H1 (cell line): ENCODE measurements at regions not wholly inside any gene's neighbourhood (a gene's known extent, or its start where the extent isn't known, plus 50 kb on each side); places are given as distances from the start of the nearest gene placed in this dataset.

Source experiments
- CTCF ChIA-PET: fragments of 300-600 bp; sonication (Branson Sonifier 250); formaldehyde crosslinking; loops from one replicate; lab custom pipeline; 2021; ENCODE audit not compliant: partially characterized antibody; lab: Charles Lee
- POLR2A ChIA-PET: fragments of 300-600 bp; sonication (Branson Sonifier 250); formaldehyde crosslinking; loops from one replicate; lab custom pipeline; 2021; ENCODE audit warnings: inconsistent platforms; ENCODE audit not compliant: partially characterized antibody; lab: Charles Lee
- DNase-seq, 2 experiments: peaks; one replicate each; pipeline versions ENCODE4 v3.0.0 to v3.0.0-alpha.2; 2010 to 2022; ENCODE audit warnings: low spot score in 2 of 2, low read depth in 1 of 2, mixed read lengths in 1 of 2
- FAIRE-seq: peaks from 2 replicates; lab custom pipeline; 2011; peaks lifted over from hg19 to GRCh38; lab: Jason Lieb, UNC
- H2AFZ ChIP-seq: 2 replicates; pipeline ENCODE4 v1.8.1; 2012; ENCODE audit warnings: low read length, inconsistent platforms
- H2AK5ac ChIP-seq: 2 replicates; pipeline ENCODE4 v1.6.1; 2013; ENCODE audit warnings: low read depth, low read length
- H2BK120ac ChIP-seq: replicated peaks from 2 replicates; pipeline ENCODE3; 2013; ENCODE audit warnings: low read depth, low read length, inconsistent platforms
- H2BK12ac ChIP-seq: 2 replicates; pipeline ENCODE4 v1.6.1; 2013; ENCODE audit warnings: low read depth, low read length
- H2BK15ac ChIP-seq: 2 replicates; pipeline ENCODE4 v1.6.1; 2013; ENCODE audit warnings: low read length
- H2BK20ac ChIP-seq: 2 replicates; pipeline ENCODE4 v1.6.1; 2013; ENCODE audit warnings: low read length
- H2BK5ac ChIP-seq: 2 replicates; pipeline ENCODE4 v1.6.1; 2013; ENCODE audit warnings: low read depth, low read length
- H3K14ac ChIP-seq: 2 replicates; pipeline ENCODE4 v1.6.1; 2013; ENCODE audit warnings: inconsistent platforms; ENCODE audit not compliant: insufficient read length
- H3K18ac ChIP-seq: 2 replicates; pipeline ENCODE4 v1.6.1; 2013; ENCODE audit warnings: low read length; ENCODE audit errors: extremely low read depth
- H3K23ac ChIP-seq: 2 replicates; pipeline ENCODE4 v1.6.1; 2013; ENCODE audit warnings: inconsistent platforms; ENCODE audit not compliant: insufficient read length
- H3K23me2 ChIP-seq: 2 replicates; pipeline ENCODE4 v1.6.1; 2013; ENCODE audit warnings: low read depth, low read length
- H3K27ac ChIP-seq: 2 replicates; pipeline ENCODE4 v1.6.1; 2011; ENCODE audit warnings: low read depth, low read length, inconsistent platforms
- H3K27me3 ChIP-seq, 4 experiments: replicated peaks in 1 of 4; 1 replicate in 1 of 4; 2 replicates in 3 of 4; pipeline versions ENCODE4 v1.6.1 to v1.8.1; 2011 to 2013; ENCODE audit warnings: low read length in 3 of 4, mild to moderate bottlenecking in 3 of 4, inconsistent platforms in 2 of 4, mixed read lengths in 2 of 4, moderate library complexity in 1 of 4; ENCODE audit not compliant: control insufficient read depth in 3 of 4, insufficient read depth in 3 of 4; ENCODE audit errors: extremely low read depth in 1 of 4
- H3K36me3 ChIP-seq, 4 experiments: 2 replicates each; pipeline versions ENCODE4 v1.6.1 to v1.8.1; 2011 to 2013; ENCODE audit warnings: mild to moderate bottlenecking in 4 of 4, low read length in 3 of 4, moderate library complexity in 2 of 4, control low read depth in 1 of 4, inconsistent platforms in 1 of 4; ENCODE audit not compliant: insufficient read depth in 4 of 4, control insufficient read depth in 2 of 4
- H3K4ac ChIP-seq: replicated peaks from 2 replicates; pipeline ENCODE3; 2013; ENCODE audit warnings: low read length, low read depth, mixed read lengths, inconsistent platforms; ENCODE audit not compliant: insufficient read length
- H3K4me1 ChIP-seq, 4 experiments: replicated peaks in 1 of 4; 1 replicate in 1 of 4; 2 replicates in 3 of 4; pipeline versions ENCODE4 v1.6.1 to v1.8.1; 2011 to 2013; ENCODE audit warnings: low read length in 3 of 4, inconsistent platforms in 2 of 4, mixed read lengths in 1 of 4; ENCODE audit not compliant: insufficient read depth in 4 of 4, control insufficient read depth in 3 of 4
- H3K4me2 ChIP-seq, 2 experiments: 2 replicates each; pipeline versions ENCODE4 v1.6.1 to v1.8.1; 2011 to 2013; ENCODE audit warnings: low read depth in 2 of 2, low read length in 2 of 2, control low read depth in 1 of 2, inconsistent platforms in 1 of 2, mild to moderate bottlenecking in 1 of 2; ENCODE audit not compliant: insufficient read depth in 1 of 2
- H3K4me3 ChIP-seq, 4 experiments: fragments of 200-600, 300-600 bp in 1 of 4; sonication (generic), shearing (Covaris generic), sonication (Bioruptor Twin) in 1 of 4; 2 replicates each; pipeline versions ENCODE4 v1.5.1 to v1.8.1; 2011 to 2016; ENCODE audit warnings: low read length in 4 of 4, low read depth in 3 of 4, control low read depth in 2 of 4, inconsistent platforms in 2 of 4, mild to moderate bottlenecking in 2 of 4, mixed read lengths in 1 of 4, moderate library complexity in 1 of 4; ENCODE audit not compliant: insufficient read depth in 2 of 4; ENCODE audit errors: extremely low read depth in 1 of 4
- H3K56ac ChIP-seq: replicated peaks from 2 replicates; pipeline ENCODE3; 2013; ENCODE audit warnings: low read depth, mild to moderate bottlenecking, mixed read lengths, low read length, inconsistent platforms; ENCODE audit not compliant: insufficient read length
- H3K79me1 ChIP-seq: 2 replicates; pipeline ENCODE4 v1.6.1; 2013; ENCODE audit warnings: low read depth, low read length, control low read depth
- H3K79me2 ChIP-seq, 2 experiments: 2 replicates each; pipeline versions ENCODE4 v1.6.1 to v1.8.1; 2012 to 2013; ENCODE audit warnings: low read length in 2 of 2, mild to moderate bottlenecking in 2 of 2, inconsistent platforms in 1 of 2; ENCODE audit not compliant: insufficient read depth in 2 of 2, control insufficient read depth in 1 of 2
- H3K9ac ChIP-seq, 4 experiments: replicated peaks in 1 of 4; 1 replicate in 1 of 4; 2 replicates in 3 of 4; pipeline versions ENCODE4 v1.6.1 to v1.8.1; 2011 to 2013; ENCODE audit warnings: low read depth in 3 of 4, low read length in 3 of 4, control low read depth in 2 of 4, mild to moderate bottlenecking in 2 of 4, moderate library complexity in 2 of 4, inconsistent platforms in 1 of 4; ENCODE audit errors: extremely low read depth in 1 of 4
- H3K9me3 ChIP-seq, 2 experiments: 2 replicates each; pipeline versions ENCODE4 v1.6.1 to v1.8.1; 2012 to 2013; ENCODE audit warnings: mild to moderate bottlenecking in 2 of 2, moderate library complexity in 2 of 2, control low read depth in 1 of 2, inconsistent platforms in 1 of 2, low read depth in 1 of 2, low read length in 1 of 2, mixed read lengths in 1 of 2; ENCODE audit not compliant: insufficient read depth in 2 of 2
- H4K20me1 ChIP-seq, 2 experiments: replicated peaks in 1 of 2; 2 replicates each; pipeline versions ENCODE3 to v1.8.1; 2011 to 2013; ENCODE audit warnings: inconsistent platforms in 2 of 2, low read length in 2 of 2, mild to moderate bottlenecking in 1 of 2; ENCODE audit not compliant: insufficient read depth in 2 of 2, control insufficient read depth in 1 of 2
- H4K5ac ChIP-seq: 2 replicates; pipeline ENCODE4 v1.6.1; 2013; ENCODE audit warnings: low read length, low read depth, mixed read lengths, inconsistent platforms; ENCODE audit not compliant: insufficient read length
- H4K8ac ChIP-seq: 2 replicates; pipeline ENCODE4 v1.8.0; 2013; ENCODE audit warnings: mild to moderate bottlenecking, moderate library complexity, low read length, inconsistent platforms; ENCODE audit not compliant: insufficient read depth; ENCODE audit errors: extremely low read depth
- H4K91ac ChIP-seq: replicated peaks from 2 replicates; pipeline ENCODE3; 2013; ENCODE audit warnings: low read length, mixed read lengths, inconsistent platforms; ENCODE audit not compliant: insufficient read length
- CEBPB ChIP-seq: IDR thresholded peaks from 2 replicates; pipeline ENCODE4 v1.6.1; 2012; ENCODE audit warnings: low read depth, low read length
- EZH2 ChIP-seq: fragments of 200-600 bp; sonication (generic); IDR thresholded peaks from 2 replicates; pipeline ENCODE4 v1.7.1; 2012; ENCODE audit warnings: low read depth, mild to moderate bottlenecking, moderate library complexity, low read length, inconsistent platforms; ENCODE audit not compliant: severe bottlenecking
- RFX5 ChIP-seq: IDR thresholded peaks from 2 replicates; pipeline ENCODE4 v1.6.1; 2011; ENCODE audit warnings: low read depth, low read length, improper control_type of control experiment, borderline replicate concordance
- RXRA ChIP-seq: IDR thresholded peaks from 2 replicates; pipeline ENCODE4 v1.6.1; 2011; ENCODE audit warnings: low read depth, mild to moderate bottlenecking, low read length, moderate library complexity; ENCODE audit not compliant: insufficient read depth
- SAP30 ChIP-seq: fragments of 300-600 bp; sonication (generic); IDR thresholded peaks from 2 replicates; pipeline ENCODE4 v1.7.1; 2012; ENCODE audit warnings: low read length, moderate library complexity, mild to moderate bottlenecking, inconsistent platforms; ENCODE audit not compliant: insufficient read depth, insufficient replicate concordance
- SP2 ChIP-seq: IDR thresholded peaks from 2 replicates; pipeline ENCODE4 v1.6.1; 2012; ENCODE audit warnings: mild to moderate bottlenecking, low read length, inconsistent platforms
- WGBS, 2 experiments: shearing (Covaris generic) in 1 of 2; methylation state at CpG; one replicate each; pipeline versions ENCODE4 v1.1.6 to v1.1.7; 2013 to 2015; ENCODE audit warnings: low lambda C conversion rate in 2 of 2, mixed read lengths in 2 of 2, inconsistent platforms in 1 of 2, low coverage in 1 of 2, missing lambda C conversion rate in 1 of 2; ENCODE audit not compliant: insufficient replicate concordance in 2 of 2, insufficient coverage in 1 of 2, insufficient read length in 1 of 2; ENCODE audit errors: extremely low coverage in 1 of 2, missing lambda C conversion rate in 1 of 2; 5-methylcytosine and 5-hydroxymethylcytosine counted together
- TF ChIP-seq, protein P1 (sequence below): IDR thresholded peaks from 2 replicates; pipeline ENCODE4 v1.6.1; 2012; ENCODE audit warnings: inconsistent platforms
- TF ChIP-seq, protein P2 (sequence below): IDR thresholded peaks from 2 replicates; pipeline ENCODE4 v1.6.1; 2011; ENCODE audit warnings: low read length, improper control_type of control experiment
- TF ChIP-seq, protein P3 (sequence below), 3 experiments: IDR thresholded peaks; 1 replicate in 2 of 3; 2 replicates in 1 of 3; pipeline versions ENCODE4 v1.5.1 to v1.6.1; 2011; ENCODE audit warnings: low read length in 3 of 3, mild to moderate bottlenecking in 3 of 3, inconsistent platforms in 2 of 3, low read depth in 1 of 3, moderate library complexity in 1 of 3; ENCODE audit not compliant: insufficient read depth in 1 of 3; ENCODE audit errors: control extremely low read depth in 1 of 3
- TF ChIP-seq, protein P4 (sequence below): IDR thresholded peaks from 2 replicates; pipeline ENCODE4 v1.6.1; 2012; ENCODE audit warnings: inconsistent platforms

GRCh38 chrX:33415459-33415858, 204.1 kb upstream of the DMD start:
- Histone ChIP-seq H3K23ac (no peak overlapping the region), H4K20me1 (no peaks in the 10 kb centered on the region), H3K9ac (no peak overlapping the region), H3K4ac (no peak overlapping the region), H3K56ac (no peak overlapping the region), H4K8ac (no peak overlapping the region), H2BK15ac (no peak overlapping the region), H3K4me1 (no peaks in the 10 kb centered on the region), H4K91ac (no peak overlapping the region), H3K36me3 (no peaks in the 10 kb centered on the region), H3K9me3 (no peaks in the 10 kb centered on the region), H2AK5ac (no peak overlapping the region), H2BK12ac (no peak overlapping the region), H3K4me3 (no peak overlapping the region), H3K79me2 (no peaks in the 10 kb centered on the region), H3K27me3 (no peaks in the 10 kb centered on the region), H2BK120ac (no peak overlapping the region), H3K79me1 (no peaks in the 10 kb centered on the region), H3K27ac (no peak overlapping the region), H3K18ac (no peak overlapping the region), H3K23me2 (no peaks in the 10 kb centered on the region), H4K5ac (no peak overlapping the region), H3K14ac (no peak overlapping the region), H2BK20ac (no peak overlapping the region), H2AFZ (no peak overlapping the region), H3K4me2 (no peak overlapping the region), H2BK5ac (no peak overlapping the region)
- DNase-seq (no peak), FAIRE-seq (no peak)
- ChIA-PET CTCF (interaction anchor here (1.4 kb wide), 1 partner anchor 19 kb away, joined by 3 read pairs; no protein-coding TSS in a partner anchor), POLR2A (no interaction called here)
- WGBS, 2 experiments: 100% methylated on average over 5 of the region's 6 CpGs; no CpG with 5 or more reads in 1 of the 2 experiments
- TF ChIP-seq CEBPB: no peak
- TF ChIP-seq, protein P1, sequence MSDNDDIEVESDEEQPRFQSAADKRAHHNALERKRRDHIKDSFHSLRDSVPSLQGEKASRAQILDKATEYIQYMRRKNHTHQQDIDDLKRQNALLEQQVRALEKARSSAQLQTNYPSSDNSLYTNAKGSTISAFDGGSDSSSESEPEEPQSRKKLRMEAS: no peak
- no peak for TF ChIP-seq RFX5
- TF ChIP-seq SAP30: no peak
- TF ChIP-seq, protein P2, sequence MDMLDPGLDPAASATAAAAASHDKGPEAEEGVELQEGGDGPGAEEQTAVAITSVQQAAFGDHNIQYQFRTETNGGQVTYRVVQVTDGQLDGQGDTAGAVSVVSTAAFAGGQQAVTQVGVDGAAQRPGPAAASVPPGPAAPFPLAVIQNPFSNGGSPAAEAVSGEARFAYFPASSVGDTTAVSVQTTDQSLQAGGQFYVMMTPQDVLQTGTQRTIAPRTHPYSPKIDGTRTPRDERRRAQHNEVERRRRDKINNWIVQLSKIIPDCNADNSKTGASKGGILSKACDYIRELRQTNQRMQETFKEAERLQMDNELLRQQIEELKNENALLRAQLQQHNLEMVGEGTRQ: no peak
- no peak for TF ChIP-seq RXRA
- TF ChIP-seq, protein P3, sequence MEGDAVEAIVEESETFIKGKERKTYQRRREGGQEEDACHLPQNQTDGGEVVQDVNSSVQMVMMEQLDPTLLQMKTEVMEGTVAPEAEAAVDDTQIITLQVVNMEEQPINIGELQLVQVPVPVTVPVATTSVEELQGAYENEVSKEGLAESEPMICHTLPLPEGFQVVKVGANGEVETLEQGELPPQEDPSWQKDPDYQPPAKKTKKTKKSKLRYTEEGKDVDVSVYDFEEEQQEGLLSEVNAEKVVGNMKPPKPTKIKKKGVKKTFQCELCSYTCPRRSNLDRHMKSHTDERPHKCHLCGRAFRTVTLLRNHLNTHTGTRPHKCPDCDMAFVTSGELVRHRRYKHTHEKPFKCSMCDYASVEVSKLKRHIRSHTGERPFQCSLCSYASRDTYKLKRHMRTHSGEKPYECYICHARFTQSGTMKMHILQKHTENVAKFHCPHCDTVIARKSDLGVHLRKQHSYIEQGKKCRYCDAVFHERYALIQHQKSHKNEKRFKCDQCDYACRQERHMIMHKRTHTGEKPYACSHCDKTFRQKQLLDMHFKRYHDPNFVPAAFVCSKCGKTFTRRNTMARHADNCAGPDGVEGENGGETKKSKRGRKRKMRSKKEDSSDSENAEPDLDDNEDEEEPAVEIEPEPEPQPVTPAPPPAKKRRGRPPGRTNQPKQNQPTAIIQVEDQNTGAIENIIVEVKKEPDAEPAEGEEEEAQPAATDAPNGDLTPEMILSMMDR (IDR thresholded peaks at IDR 0.05; ENCODE audit: control extremely low read depth in 1 of 3, insufficient read depth in 1 of 3, low read depth in 1 of 3, low read length in 3 of 3): no peak
- no peak for TF ChIP-seq SP2
- no peak for TF ChIP-seq EZH2
- TF ChIP-seq, protein P4, sequence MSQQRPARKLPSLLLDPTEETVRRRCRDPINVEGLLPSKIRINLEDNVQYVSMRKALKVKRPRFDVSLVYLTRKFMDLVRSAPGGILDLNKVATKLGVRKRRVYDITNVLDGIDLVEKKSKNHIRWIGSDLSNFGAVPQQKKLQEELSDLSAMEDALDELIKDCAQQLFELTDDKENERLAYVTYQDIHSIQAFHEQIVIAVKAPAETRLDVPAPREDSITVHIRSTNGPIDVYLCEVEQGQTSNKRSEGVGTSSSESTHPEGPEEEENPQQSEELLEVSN: no peak
